ENCODE measurements at regions not wholly inside any gene's neighbourhood (a gene's known extent, or its start where the extent isn't known, plus 50 kb on each side); places are given as distances from the start of the nearest gene placed in this dataset.

GRCh38 chr6:120614723-120615122, 719.6 kb downstream of the TBC1D32 start:
- TF ChIP-seq, protein P1, sequence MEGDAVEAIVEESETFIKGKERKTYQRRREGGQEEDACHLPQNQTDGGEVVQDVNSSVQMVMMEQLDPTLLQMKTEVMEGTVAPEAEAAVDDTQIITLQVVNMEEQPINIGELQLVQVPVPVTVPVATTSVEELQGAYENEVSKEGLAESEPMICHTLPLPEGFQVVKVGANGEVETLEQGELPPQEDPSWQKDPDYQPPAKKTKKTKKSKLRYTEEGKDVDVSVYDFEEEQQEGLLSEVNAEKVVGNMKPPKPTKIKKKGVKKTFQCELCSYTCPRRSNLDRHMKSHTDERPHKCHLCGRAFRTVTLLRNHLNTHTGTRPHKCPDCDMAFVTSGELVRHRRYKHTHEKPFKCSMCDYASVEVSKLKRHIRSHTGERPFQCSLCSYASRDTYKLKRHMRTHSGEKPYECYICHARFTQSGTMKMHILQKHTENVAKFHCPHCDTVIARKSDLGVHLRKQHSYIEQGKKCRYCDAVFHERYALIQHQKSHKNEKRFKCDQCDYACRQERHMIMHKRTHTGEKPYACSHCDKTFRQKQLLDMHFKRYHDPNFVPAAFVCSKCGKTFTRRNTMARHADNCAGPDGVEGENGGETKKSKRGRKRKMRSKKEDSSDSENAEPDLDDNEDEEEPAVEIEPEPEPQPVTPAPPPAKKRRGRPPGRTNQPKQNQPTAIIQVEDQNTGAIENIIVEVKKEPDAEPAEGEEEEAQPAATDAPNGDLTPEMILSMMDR (IDR thresholded peaks at IDR 0.05) = no peak
- no peak for TF ChIP-seq EP300 (IDR thresholded peaks at IDR 0.05)

Data from tibial nerve (tissue), 4 donors.